ENCODE measurements at regions not wholly inside any gene's neighbourhood (a gene's known extent, or its start where the extent isn't known, plus 50 kb on each side); places are given as distances from the start of the nearest gene placed in this dataset.

DNA sequence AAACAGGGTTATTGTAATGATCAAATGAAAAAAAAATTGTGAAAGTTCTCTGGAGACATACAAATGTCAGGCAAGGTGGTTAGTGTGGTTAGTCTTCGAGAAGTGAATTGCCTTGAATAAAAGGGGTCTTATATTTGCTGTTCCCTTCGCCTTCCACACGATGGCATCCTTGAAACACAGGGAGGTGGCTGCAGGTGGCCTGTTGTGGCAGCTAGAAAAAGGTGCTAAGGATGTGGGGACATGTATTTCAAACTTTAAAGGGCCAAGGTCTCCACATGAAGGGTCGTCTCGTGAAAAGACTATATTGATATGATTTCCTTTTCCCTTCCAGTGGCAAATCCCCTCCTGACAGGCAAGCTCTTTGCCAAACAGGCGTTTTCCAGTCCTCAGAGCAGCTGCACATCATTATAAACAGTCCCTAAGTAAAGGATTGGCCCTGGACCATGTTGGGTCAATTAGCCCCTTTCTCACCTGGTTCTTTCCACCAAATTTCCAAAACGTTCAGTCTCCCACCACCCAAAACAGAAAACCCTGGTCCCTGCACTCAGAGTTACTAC is 68.5 kb downstream of the COPS8 start:
- Histone ChIP-seq H3K4me3 (no peak overlapping the region), H3K4me1 (peaks cover 12% of the 10 kb centered on the region), H3K27me3 (no peaks in the 10 kb centered on the region), H3K36me3 (ENCODE audit: low read depth, missing control alignments) (no peaks in the 10 kb centered on the region), H3K9me3 (no peaks in the 10 kb centered on the region), H3K27ac (no peak overlapping the region)
- intact Hi-C loops (cut with DNase I; ENCODE audit: low total_unique reads): loop anchor here (5.0 to 10.0 kb wide), 2 partner anchors 261 to 328 kb away; partner anchors contain the start of gene COL6A3
- 51 to 53% methylated on average over 7 of the region's 7 CpGs for WGBS, 2 donors
- no peak for TF ChIP-seq POLR2A (IDR thresholded peaks at IDR 0.05)
- TF ChIP-seq, protein P1, sequence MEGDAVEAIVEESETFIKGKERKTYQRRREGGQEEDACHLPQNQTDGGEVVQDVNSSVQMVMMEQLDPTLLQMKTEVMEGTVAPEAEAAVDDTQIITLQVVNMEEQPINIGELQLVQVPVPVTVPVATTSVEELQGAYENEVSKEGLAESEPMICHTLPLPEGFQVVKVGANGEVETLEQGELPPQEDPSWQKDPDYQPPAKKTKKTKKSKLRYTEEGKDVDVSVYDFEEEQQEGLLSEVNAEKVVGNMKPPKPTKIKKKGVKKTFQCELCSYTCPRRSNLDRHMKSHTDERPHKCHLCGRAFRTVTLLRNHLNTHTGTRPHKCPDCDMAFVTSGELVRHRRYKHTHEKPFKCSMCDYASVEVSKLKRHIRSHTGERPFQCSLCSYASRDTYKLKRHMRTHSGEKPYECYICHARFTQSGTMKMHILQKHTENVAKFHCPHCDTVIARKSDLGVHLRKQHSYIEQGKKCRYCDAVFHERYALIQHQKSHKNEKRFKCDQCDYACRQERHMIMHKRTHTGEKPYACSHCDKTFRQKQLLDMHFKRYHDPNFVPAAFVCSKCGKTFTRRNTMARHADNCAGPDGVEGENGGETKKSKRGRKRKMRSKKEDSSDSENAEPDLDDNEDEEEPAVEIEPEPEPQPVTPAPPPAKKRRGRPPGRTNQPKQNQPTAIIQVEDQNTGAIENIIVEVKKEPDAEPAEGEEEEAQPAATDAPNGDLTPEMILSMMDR (IDR thresholded peaks at IDR 0.05): peak in 2 of 3 experiments; percentile 49 to 60
- DNase-seq: peak; percentile 53

DNA sequence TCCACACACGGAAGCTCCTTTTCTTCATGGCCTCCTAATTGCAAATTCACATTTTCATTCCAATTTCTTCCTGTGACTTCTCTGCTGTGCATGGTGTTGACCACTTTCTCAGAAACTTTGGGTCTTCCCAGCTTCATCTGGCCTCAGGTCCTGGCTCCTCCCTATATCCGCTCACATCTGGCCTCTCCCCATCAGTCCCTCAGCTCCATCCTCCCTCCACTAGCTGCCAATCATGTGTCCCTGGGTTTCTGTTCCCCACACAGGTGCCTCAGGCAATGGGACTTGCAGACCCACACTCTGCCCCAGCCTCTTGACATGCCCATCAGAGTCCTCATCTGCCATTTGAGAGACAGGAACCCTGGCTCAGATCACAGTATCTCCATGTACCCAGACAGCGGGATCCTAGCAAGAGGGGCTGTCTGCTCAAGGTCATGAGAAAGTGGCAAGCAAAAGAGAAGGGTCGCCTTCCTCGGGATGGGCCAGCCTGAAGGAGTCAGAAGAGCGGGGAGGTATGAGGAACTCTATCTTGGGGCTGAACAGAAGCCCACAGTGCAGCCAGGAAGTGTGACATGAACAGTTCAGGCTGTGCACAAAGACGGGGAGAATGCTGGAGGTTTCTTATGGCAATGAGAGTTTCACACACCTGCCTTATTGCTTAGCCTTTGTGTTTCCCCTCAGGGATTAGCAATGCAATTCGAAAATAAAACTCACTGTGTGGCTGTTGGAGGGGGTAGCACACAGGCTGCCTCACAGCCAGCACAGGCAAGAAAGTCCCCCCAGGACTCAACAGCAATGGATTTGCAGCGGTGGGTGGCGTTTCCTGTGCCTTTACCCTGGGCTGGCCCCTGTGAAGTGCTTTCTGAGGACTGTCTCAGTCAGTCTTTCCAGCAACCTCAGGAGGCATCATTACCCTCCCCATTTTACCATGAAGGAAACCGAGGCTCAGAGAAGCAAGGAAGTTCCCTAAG is 69.5 kb downstream of the COPS8 start:
- no peaks in the 10 kb centered on the region for H3K9me3 ChIP-seq
- no peak for DNase-seq
- peak overlapping the region in 1 of 2 donors; percentile 81 for H3K27ac ChIP-seq
- intact Hi-C loops (cut with DNase I; ENCODE audit: low total_unique reads): loop anchor here (5.0 to 10.0 kb wide), 2 partner anchors 260 to 327 kb away; partner anchors contain the start of gene COL6A3
- no peaks in the 10 kb centered on the region for H3K27me3 ChIP-seq
- TF ChIP-seq, protein P1 (IDR thresholded peaks at IDR 0.05): no peak
- no peak for TF ChIP-seq POLR2A (IDR thresholded peaks at IDR 0.05)
- H3K4me3 ChIP-seq: no peak overlapping the region
- peaks cover 19% of the 10 kb centered on the region for H3K4me1 ChIP-seq
- 78 to 85% methylated on average over 11 of the region's 11 CpGs for WGBS, 2 donors
- no peaks in the 10 kb centered on the region for H3K36me3 ChIP-seq (ENCODE audit: low read depth, missing control alignments)

- Histone ChIP-seq H3K27me3 (no peaks in the 10 kb centered on the region), H3K4me1 (peaks cover 24% of the 10 kb centered on the region), H3K9me3 (no peaks in the 10 kb centered on the region), H3K4me3 (peak overlapping the region in 1 of 2 donors; percentile 2), H3K36me3 (ENCODE audit: low read depth, missing control alignments) (no peaks in the 10 kb centered on the region), H3K27ac (peak overlapping the region; percentile 79 to 81)
- 35 to 44% methylated on average over 30 of the region's 30 CpGs for WGBS, 2 donors
- DNase-seq: peak; percentile 49
- intact Hi-C loops (cut with DNase I; ENCODE audit: low total_unique reads): loop anchor here (10.0 kb wide), 1 partner anchor 259 kb away; the partner anchor contains the start of gene COL6A3
- TF ChIP-seq, protein P1 (IDR thresholded peaks at IDR 0.05): no peak
- TF ChIP-seq POLR2A (IDR thresholded peaks at IDR 0.05): no peak
Observed at GRCh38 chr2:237156031-237156856, 70.6 kb downstream of the COPS8 start.

DNA sequence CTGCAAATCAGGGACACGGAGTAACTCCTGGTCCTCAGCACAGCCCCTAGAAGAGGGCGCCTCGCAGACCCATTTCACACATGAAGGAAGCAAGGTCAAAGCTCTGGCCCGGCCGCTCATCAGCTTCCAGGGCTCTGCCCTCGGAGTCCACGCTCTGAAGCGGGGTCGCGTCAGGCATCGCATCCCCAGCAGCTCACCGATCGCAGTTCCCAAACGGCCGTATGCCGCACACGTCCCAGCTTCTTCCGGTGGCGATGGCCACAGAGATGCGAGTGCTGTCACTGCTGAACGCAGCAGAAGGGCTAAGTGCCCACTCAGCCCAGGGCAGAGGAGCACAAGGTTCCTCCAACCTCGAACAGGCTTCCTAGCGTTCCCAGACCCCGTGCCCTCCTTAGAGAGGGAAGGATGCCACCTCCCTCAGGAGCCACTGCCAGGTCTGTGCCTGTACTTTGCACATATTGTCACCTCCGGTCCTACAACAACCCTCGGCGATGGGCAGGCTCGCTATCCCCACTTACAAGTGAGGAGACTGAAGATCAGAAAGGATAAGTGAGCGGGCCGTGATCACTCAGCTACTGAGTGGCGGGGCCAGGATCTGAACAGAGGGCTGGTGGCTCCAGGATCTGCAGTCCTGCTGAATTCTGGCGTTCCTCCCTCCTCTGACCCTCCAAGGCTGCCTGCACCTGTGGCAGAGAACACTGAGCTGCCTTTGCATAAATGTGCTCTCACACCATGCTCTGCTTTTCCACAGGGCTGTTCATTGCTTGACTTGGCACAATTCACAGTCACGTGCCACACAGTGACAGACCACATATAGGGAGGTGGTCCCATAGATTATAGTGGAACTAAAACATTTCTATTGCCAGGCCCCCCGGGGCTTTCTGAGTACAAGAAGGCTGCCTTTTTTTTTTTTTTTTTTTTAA is 71.4 kb downstream of the COPS8 start:
- intact Hi-C loops (cut with DNase I; ENCODE audit: low total_unique reads): loop anchor here (10.0 kb wide), 1 partner anchor 258 kb away; the partner anchor contains the start of gene COL6A3
- Histone ChIP-seq H3K9me3 (no peaks in the 10 kb centered on the region), H3K36me3 (ENCODE audit: low read depth, missing control alignments) (no peaks in the 10 kb centered on the region), H3K27me3 (no peaks in the 10 kb centered on the region), H3K4me3 (peak overlapping the region in 1 of 2 donors; percentile 2), H3K4me1 (peaks cover 24% of the 10 kb centered on the region), H3K27ac (peak overlapping the region; percentile 79 to 81)
- DNase-seq: no peak
- TF ChIP-seq, protein P1 (IDR thresholded peaks at IDR 0.05): no peak
- no peak for TF ChIP-seq POLR2A (IDR thresholded peaks at IDR 0.05)
- WGBS, 2 donors: 50% methylated on average over 3 to 34 of the region's 34 CpGs
